ENCODE measurements at regions not wholly inside any gene's neighbourhood (a gene's known extent, or its start where the extent isn't known, plus 50 kb on each side); places are given as distances from the start of the nearest gene placed in this dataset.

DNA sequence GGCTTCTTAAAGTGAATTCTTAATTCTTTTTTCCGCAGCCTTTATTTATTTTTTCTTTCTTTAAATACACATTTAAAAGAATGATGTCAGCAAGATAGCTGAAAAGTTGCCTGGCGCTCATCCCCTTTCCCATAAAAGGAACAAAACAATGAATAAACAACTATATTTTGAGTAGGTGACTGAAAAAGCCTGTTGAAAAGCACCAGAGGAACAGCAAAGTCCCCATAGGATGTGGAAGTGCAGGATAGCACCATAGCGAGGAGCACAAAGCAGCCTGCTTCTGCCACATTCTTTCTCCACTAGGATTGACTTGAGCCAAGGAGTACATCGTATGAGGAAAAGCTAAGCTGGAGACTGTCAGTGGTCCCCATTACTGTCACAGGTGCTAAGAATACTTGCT, 754.9 kb downstream of the SQOR start:
- Histone ChIP-seq H3K36me3 (ENCODE audit: insufficient read depth, low read length) (no peaks in the 10 kb centered on the region), H3K4me3 (ENCODE audit: low read depth, low read length, poor library complexity, severe bottlenecking) (no peak overlapping the region), H4K20me1 (ENCODE audit: insufficient read depth, low read length) (no peaks in the 10 kb centered on the region), H3K27ac (ENCODE audit: low read depth, low read length, poor library complexity, severe bottlenecking) (no peak overlapping the region), H3K27me3 (ENCODE audit: insufficient read depth, low read length) (no peaks in the 10 kb centered on the region), H3K9me3 (ENCODE audit: low read length) (no peaks in the 10 kb centered on the region), H3K9ac (ENCODE audit: low read length) (no peak overlapping the region), H3K79me2 (ENCODE audit: insufficient read depth, low read length) (no peaks in the 10 kb centered on the region), H3K4me2 (ENCODE audit: low read length) (no peak overlapping the region), H3F3A (ENCODE audit: insufficient read depth, low read length) (no peaks in the 10 kb centered on the region), H2AFZ (ENCODE audit: low read length) (no peak overlapping the region), H3K4me1 (ENCODE audit: insufficient read depth, low read length, severe bottlenecking) (no peaks in the 10 kb centered on the region), H3K9me2 (ENCODE audit: low read depth, low read length) (no peaks in the 10 kb centered on the region)
- TF ChIP-seq, protein P1, sequence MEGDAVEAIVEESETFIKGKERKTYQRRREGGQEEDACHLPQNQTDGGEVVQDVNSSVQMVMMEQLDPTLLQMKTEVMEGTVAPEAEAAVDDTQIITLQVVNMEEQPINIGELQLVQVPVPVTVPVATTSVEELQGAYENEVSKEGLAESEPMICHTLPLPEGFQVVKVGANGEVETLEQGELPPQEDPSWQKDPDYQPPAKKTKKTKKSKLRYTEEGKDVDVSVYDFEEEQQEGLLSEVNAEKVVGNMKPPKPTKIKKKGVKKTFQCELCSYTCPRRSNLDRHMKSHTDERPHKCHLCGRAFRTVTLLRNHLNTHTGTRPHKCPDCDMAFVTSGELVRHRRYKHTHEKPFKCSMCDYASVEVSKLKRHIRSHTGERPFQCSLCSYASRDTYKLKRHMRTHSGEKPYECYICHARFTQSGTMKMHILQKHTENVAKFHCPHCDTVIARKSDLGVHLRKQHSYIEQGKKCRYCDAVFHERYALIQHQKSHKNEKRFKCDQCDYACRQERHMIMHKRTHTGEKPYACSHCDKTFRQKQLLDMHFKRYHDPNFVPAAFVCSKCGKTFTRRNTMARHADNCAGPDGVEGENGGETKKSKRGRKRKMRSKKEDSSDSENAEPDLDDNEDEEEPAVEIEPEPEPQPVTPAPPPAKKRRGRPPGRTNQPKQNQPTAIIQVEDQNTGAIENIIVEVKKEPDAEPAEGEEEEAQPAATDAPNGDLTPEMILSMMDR (IDR thresholded peaks at IDR 0.05; ENCODE audit: low read length): no peak
- TF ChIP-seq EZH2 (IDR thresholded peaks at IDR 0.05; ENCODE audit: borderline replicate concordance, low read length): no peak

DNA sequence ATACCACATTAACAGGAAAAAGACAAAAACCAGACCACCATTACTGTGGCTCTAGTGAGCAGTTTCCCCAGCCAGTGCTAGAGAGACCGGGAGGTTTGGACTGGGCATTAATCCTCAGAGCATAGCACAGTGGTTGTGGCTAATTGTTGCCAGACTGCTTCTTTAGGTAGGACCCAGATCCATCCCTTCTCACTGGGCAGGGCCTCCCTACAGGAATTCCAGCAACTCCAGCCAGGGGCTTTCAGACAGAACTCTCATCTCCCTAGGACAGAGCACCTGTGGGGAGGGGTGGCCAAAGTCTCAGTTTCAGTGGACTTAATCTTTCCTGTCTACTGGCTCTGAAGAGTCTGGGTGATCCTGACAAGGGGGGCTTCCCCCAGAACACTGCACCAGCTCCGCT, 759.6 kb downstream of the SQOR start:
- Histone ChIP-seq H3K79me2 (ENCODE audit: insufficient read depth, low read length) (no peaks in the 10 kb centered on the region), H3K4me3 (ENCODE audit: low read depth, low read length, poor library complexity, severe bottlenecking) (no peak overlapping the region), H3K9me2 (ENCODE audit: low read depth, low read length) (no peaks in the 10 kb centered on the region), H3K4me2 (ENCODE audit: low read length) (no peak overlapping the region), H4K20me1 (ENCODE audit: insufficient read depth, low read length) (no peaks in the 10 kb centered on the region), H3F3A (ENCODE audit: insufficient read depth, low read length) (no peaks in the 10 kb centered on the region), H3K36me3 (ENCODE audit: insufficient read depth, low read length) (no peaks in the 10 kb centered on the region), H3K9me3 (ENCODE audit: low read length) (no peaks in the 10 kb centered on the region), H3K27me3 (ENCODE audit: insufficient read depth, low read length) (no peaks in the 10 kb centered on the region), H3K27ac (ENCODE audit: low read depth, low read length, poor library complexity, severe bottlenecking) (no peak overlapping the region), H2AFZ (ENCODE audit: low read length) (no peak overlapping the region), H3K4me1 (ENCODE audit: insufficient read depth, low read length, severe bottlenecking) (no peaks in the 10 kb centered on the region), H3K9ac (ENCODE audit: low read length) (no peak overlapping the region)
- no peak for TF ChIP-seq EZH2 (IDR thresholded peaks at IDR 0.05; ENCODE audit: borderline replicate concordance, low read length)
- TF ChIP-seq, protein P1 (IDR thresholded peaks at IDR 0.05; ENCODE audit: low read length): no peak

DNA sequence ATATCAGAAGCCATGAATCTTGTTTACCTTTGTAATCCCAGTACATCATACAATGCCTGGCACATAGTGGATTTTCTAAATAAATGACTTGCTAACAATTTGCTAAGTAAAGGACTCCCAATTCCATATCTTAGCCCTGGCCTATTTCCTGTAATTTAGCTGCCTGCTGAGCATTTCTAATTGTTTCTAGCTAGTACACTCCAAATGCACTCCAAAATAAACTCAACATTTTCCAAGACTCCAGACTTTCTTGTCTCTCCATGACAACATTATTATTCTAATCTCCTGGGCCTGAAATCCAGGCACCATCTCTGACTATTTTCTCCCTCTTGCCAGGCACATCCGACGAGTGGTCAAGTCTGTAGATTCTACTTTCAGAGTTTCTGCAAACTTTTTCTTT, 773.5 kb downstream of the SQOR start:
- Histone ChIP-seq H3K9ac (ENCODE audit: low read length) (no peak overlapping the region), H3K4me2 (ENCODE audit: low read length) (no peak overlapping the region), H3F3A (ENCODE audit: insufficient read depth, low read length) (no peaks in the 10 kb centered on the region), H3K27ac (ENCODE audit: low read depth, low read length, poor library complexity, severe bottlenecking) (no peak overlapping the region), H4K20me1 (ENCODE audit: insufficient read depth, low read length) (no peaks in the 10 kb centered on the region), H2AFZ (ENCODE audit: low read length) (no peak overlapping the region), H3K36me3 (ENCODE audit: insufficient read depth, low read length) (no peaks in the 10 kb centered on the region), H3K4me1 (ENCODE audit: insufficient read depth, low read length, severe bottlenecking) (no peaks in the 10 kb centered on the region), H3K79me2 (ENCODE audit: insufficient read depth, low read length) (no peaks in the 10 kb centered on the region), H3K4me3 (ENCODE audit: low read depth, low read length, poor library complexity, severe bottlenecking) (no peak overlapping the region), H3K27me3 (ENCODE audit: insufficient read depth, low read length) (no peaks in the 10 kb centered on the region), H3K9me3 (ENCODE audit: low read length) (no peaks in the 10 kb centered on the region), H3K9me2 (ENCODE audit: low read depth, low read length) (no peaks in the 10 kb centered on the region)
- no peak for TF ChIP-seq EZH2 (IDR thresholded peaks at IDR 0.05; ENCODE audit: borderline replicate concordance, low read length)
- TF ChIP-seq, protein P1 (IDR thresholded peaks at IDR 0.05; ENCODE audit: low read length): no peak
